Neuronal stem cell (in vitro differentiated cells): ENCODE measurements at regions not wholly inside any gene's neighbourhood (a gene's known extent, or its start where the extent isn't known, plus 50 kb on each side); places are given as distances from the start of the nearest gene placed in this dataset.

Experiments
- DNase-seq: peaks from one replicate; pipeline ENCODE4 v3.0.0-alpha.2; 2013; ENCODE audit warnings: low spot score
- H2AFZ ChIP-seq: one replicate; pipeline ENCODE4 v1.6.1; 2013; ENCODE audit warnings: mild to moderate bottlenecking, low read length, inconsistent platforms
- H2AK5ac ChIP-seq: 2 replicates; pipeline ENCODE4 v1.6.1; 2013; ENCODE audit warnings: low read depth, mild to moderate bottlenecking, inconsistent platforms, low read length, moderate library complexity, mixed read lengths
- H2BK120ac ChIP-seq: 2 replicates; pipeline ENCODE4 v1.6.1; 2013; ENCODE audit warnings: low read depth, mild to moderate bottlenecking, inconsistent platforms, low read length, moderate library complexity, mixed read lengths
- H2BK12ac ChIP-seq: one replicate; pipeline ENCODE4 v1.6.1; 2013; ENCODE audit warnings: low read length, inconsistent platforms
- H2BK15ac ChIP-seq: 2 replicates; pipeline ENCODE4 v1.6.1; 2013; ENCODE audit warnings: mild to moderate bottlenecking, low read length, inconsistent platforms, mixed read lengths
- H2BK5ac ChIP-seq: one replicate; pipeline ENCODE4 v1.6.1; 2013; ENCODE audit warnings: inconsistent platforms, mild to moderate bottlenecking, low read length, moderate library complexity
- H3K14ac ChIP-seq: one replicate; pipeline ENCODE4 v1.6.1; 2013; ENCODE audit warnings: low read length, inconsistent platforms
- H3K18ac ChIP-seq: 2 replicates; pipeline ENCODE4 v1.6.1; 2013; ENCODE audit warnings: low read length, inconsistent platforms
- H3K23ac ChIP-seq: 2 replicates; pipeline ENCODE4 v1.6.1; 2013; ENCODE audit warnings: low read depth, mild to moderate bottlenecking, mixed read lengths, low read length, inconsistent platforms; ENCODE audit not compliant: poor library complexity
- H3K27ac ChIP-seq: replicated peaks from 3 replicates; pipeline ENCODE4 v1.5.1; 2013; ENCODE audit warnings: low read length, inconsistent platforms
- H3K27me3 ChIP-seq, 3 experiments: 2 replicates each; pipeline ENCODE4 v1.6.1; 2013; ENCODE audit warnings: low read length in 3 of 3, mild to moderate bottlenecking in 2 of 3, inconsistent platforms in 1 of 3, low read depth in 1 of 3, mixed read lengths in 1 of 3, moderate library complexity in 1 of 3; ENCODE audit not compliant: control insufficient read depth in 3 of 3, insufficient read depth in 3 of 3
- H3K36me3 ChIP-seq, 2 donors: replicated peaks in 1 of 2; 2 replicates each; pipeline ENCODE4 v1.6.1; 2013; ENCODE audit warnings: low read length in 2 of 2; ENCODE audit not compliant: control insufficient read depth in 2 of 2, insufficient read depth in 2 of 2
- H3K4ac ChIP-seq: 2 replicates; pipeline ENCODE4 v1.6.1; 2013; ENCODE audit warnings: inconsistent platforms, mild to moderate bottlenecking, low read length, moderate library complexity
- H3K4me1 ChIP-seq, 2 donors: 1 replicate in 1 of 2; 2 replicates in 1 of 2; pipeline ENCODE4 v1.6.1; 2013; ENCODE audit warnings: low read length in 2 of 2, low read depth in 1 of 2; ENCODE audit not compliant: control insufficient read depth in 2 of 2, insufficient read depth in 1 of 2
- H3K4me2 ChIP-seq: one replicate; pipeline ENCODE4 v1.6.1; 2013; ENCODE audit warnings: mild to moderate bottlenecking, low read length, inconsistent platforms; ENCODE audit not compliant: insufficient read depth, poor library complexity, severe bottlenecking
- H3K4me3 ChIP-seq, 2 donors: 2 replicates each; pipeline ENCODE4 v1.5.1; 2013; ENCODE audit warnings: low read length in 2 of 2, mild to moderate bottlenecking in 2 of 2, inconsistent platforms in 1 of 2, moderate library complexity in 1 of 2
- H3K79me1 ChIP-seq: one replicate; pipeline ENCODE4 v1.6.1; 2013; ENCODE audit warnings: low read depth, mild to moderate bottlenecking, inconsistent platforms, low read length, moderate library complexity
- H3K9ac ChIP-seq: one replicate; pipeline ENCODE4 v1.6.1; 2013; ENCODE audit warnings: mild to moderate bottlenecking, low read depth, low read length, inconsistent platforms; ENCODE audit not compliant: poor library complexity
- H3K9me3 ChIP-seq, 2 donors: replicated peaks in 1 of 2; 2 replicates each; pipeline versions ENCODE3 to v1.6.1; 2013; ENCODE audit warnings: low read length in 2 of 2, mild to moderate bottlenecking in 2 of 2, inconsistent platforms in 1 of 2, low read depth in 1 of 2, mixed read lengths in 1 of 2, moderate library complexity in 1 of 2; ENCODE audit not compliant: control insufficient read depth in 2 of 2, insufficient read depth in 1 of 2
- H4K8ac ChIP-seq: one replicate; pipeline ENCODE4 v1.6.1; 2013; ENCODE audit warnings: low read depth, mild to moderate bottlenecking, inconsistent platforms, low read length, moderate library complexity
- H4K91ac ChIP-seq: one replicate; pipeline ENCODE4 v1.6.1; 2013; ENCODE audit warnings: low read length, low read depth, mild to moderate bottlenecking, inconsistent platforms; ENCODE audit not compliant: poor library complexity
- WGBS, 2 donors: extraction: QIAGEN DNeasy Blood & Tissue Kit; methylation state at CpG; one replicate each; pipeline ENCODE4 v1.1.7; 2013; ENCODE audit warnings: missing lambda C conversion rate in 2 of 2, mixed read lengths in 1 of 2; ENCODE audit not compliant: insufficient read length in 2 of 2, insufficient replicate concordance in 1 of 2; ENCODE audit errors: extremely low coverage in 2 of 2; 5-methylcytosine and 5-hydroxymethylcytosine counted together

DNA sequence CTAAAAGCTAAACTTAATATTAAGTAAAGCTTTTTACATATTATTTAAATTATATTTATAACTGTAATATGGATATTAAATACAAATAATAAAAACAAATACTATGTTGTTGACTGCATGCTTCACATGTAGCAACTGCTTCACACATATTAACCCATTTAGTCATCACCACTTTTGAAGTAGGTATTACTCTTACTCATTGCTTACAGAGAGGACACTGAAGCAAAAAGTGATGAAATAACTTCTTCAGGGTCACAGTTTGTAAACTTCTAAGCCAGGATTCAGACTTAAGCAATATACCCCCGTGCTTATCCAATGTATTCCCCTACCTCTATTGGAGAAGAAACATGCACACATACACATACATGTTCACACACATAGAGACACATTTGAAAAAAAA is 166.6 kb downstream of the DKK2 start:
- Histone ChIP-seq H2AK5ac (no peak overlapping the region), H3K4ac (no peak overlapping the region), H3K36me3 (no peaks in the 10 kb centered on the region), H3K14ac (no peak overlapping the region), H3K9ac (no peak overlapping the region), H2BK120ac (no peak overlapping the region), H3K18ac (no peak overlapping the region), H3K23ac (no peak overlapping the region), H3K4me1 (no peaks in the 10 kb centered on the region), H2AFZ (no peak overlapping the region), H4K8ac (no peak overlapping the region), H3K4me3 (no peak overlapping the region), H3K27me3 (no peaks in the 10 kb centered on the region), H3K4me2 (no peak overlapping the region), H2BK12ac (no peak overlapping the region), H2BK15ac (no peak overlapping the region), H3K27ac (no peak overlapping the region), H3K79me1 (no peaks in the 10 kb centered on the region), H4K91ac (no peak overlapping the region), H3K9me3 (no peaks in the 10 kb centered on the region), H2BK5ac (no peak overlapping the region)
- DNase-seq = no peak
- no CpG with 5 or more reads among the region's 1 CpG for WGBS, 2 donors

DNA sequence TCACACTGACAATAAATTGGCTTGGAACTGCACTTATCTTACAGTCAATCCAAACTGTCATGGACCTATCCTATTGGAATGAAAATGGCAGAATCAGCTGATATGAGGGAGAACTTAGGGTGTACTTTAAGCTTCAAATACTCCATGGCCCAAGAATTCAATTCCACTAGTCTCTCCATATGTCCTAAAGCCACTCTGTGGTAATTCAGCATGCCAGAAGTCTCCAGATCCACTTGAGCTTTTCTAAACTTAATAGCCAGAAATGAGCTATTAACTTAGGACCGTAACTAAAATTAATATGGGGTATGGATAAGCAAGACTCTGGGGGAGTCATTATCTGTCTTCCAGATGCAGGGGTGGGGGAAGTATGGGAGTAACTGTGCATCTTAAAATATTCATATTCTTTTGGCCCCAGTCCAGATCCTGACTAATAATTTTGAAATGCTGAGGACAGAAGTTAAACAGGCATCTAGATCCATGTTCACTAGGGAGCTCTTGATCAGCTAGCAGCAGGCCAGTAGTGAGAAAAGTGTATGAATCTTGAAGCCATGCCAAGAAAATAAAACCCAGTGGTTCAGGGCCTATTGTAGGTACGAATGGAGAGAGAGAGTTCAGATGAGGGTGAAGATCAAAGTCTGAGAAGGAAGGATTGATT is 167.6 kb downstream of the DKK2 start:
- Histone ChIP-seq H2BK12ac (no peak overlapping the region), H3K14ac (no peak overlapping the region), H2BK5ac (no peak overlapping the region), H3K9ac (no peak overlapping the region), H2AK5ac (no peak overlapping the region), H2AFZ (no peak overlapping the region), H3K4ac (no peak overlapping the region), H4K91ac (no peak overlapping the region), H3K9me3 (no peaks in the 10 kb centered on the region), H3K23ac (no peak overlapping the region), H3K79me1 (no peaks in the 10 kb centered on the region), H3K4me3 (no peak overlapping the region), H4K8ac (no peak overlapping the region), H2BK120ac (no peak overlapping the region), H3K4me1 (no peaks in the 10 kb centered on the region), H2BK15ac (no peak overlapping the region), H3K4me2 (no peak overlapping the region), H3K27ac (no peak overlapping the region), H3K36me3 (no peaks in the 10 kb centered on the region), H3K27me3 (no peaks in the 10 kb centered on the region), H3K18ac (no peak overlapping the region)
- no CpG with 5 or more reads among the region's 2 CpGs for WGBS, 2 donors
- DNase-seq = no peak

DNA sequence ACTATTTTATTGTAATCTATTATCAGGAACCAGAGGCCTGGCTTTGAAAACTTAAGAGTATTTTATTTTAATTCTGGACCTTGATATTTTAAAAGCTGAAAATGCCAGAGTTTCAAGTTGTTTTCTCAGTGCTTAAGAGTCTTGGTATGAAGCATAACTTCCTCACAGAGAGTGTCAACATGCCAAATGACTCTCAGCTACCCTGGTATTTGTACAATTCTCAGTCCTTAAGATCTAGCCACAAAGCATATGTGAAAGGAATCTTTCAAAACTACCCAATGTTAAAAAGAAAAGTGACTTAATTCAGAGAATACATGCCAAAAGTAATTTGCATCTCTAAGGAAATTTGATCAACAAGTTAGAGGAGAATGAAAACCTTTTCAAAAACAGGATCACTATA is 171.9 kb downstream of the DKK2 start:
- Histone ChIP-seq H2AFZ (no peak overlapping the region), H2BK12ac (no peak overlapping the region), H2BK5ac (no peak overlapping the region), H3K27ac (no peak overlapping the region), H3K14ac (no peak overlapping the region), H2AK5ac (no peak overlapping the region), H2BK15ac (no peak overlapping the region), H3K4ac (no peak overlapping the region), H3K23ac (no peak overlapping the region), H3K4me2 (no peak overlapping the region), H3K18ac (no peak overlapping the region), H3K4me1 (no peaks in the 10 kb centered on the region), H3K9ac (no peak overlapping the region), H4K91ac (no peak overlapping the region), H3K27me3 (no peaks in the 10 kb centered on the region), H3K4me3 (no peak overlapping the region), H3K9me3 (no peaks in the 10 kb centered on the region), H3K79me1 (no peaks in the 10 kb centered on the region), H4K8ac (no peak overlapping the region), H3K36me3 (no peaks in the 10 kb centered on the region), H2BK120ac (no peak overlapping the region)
- DNase-seq = no peak

DNA sequence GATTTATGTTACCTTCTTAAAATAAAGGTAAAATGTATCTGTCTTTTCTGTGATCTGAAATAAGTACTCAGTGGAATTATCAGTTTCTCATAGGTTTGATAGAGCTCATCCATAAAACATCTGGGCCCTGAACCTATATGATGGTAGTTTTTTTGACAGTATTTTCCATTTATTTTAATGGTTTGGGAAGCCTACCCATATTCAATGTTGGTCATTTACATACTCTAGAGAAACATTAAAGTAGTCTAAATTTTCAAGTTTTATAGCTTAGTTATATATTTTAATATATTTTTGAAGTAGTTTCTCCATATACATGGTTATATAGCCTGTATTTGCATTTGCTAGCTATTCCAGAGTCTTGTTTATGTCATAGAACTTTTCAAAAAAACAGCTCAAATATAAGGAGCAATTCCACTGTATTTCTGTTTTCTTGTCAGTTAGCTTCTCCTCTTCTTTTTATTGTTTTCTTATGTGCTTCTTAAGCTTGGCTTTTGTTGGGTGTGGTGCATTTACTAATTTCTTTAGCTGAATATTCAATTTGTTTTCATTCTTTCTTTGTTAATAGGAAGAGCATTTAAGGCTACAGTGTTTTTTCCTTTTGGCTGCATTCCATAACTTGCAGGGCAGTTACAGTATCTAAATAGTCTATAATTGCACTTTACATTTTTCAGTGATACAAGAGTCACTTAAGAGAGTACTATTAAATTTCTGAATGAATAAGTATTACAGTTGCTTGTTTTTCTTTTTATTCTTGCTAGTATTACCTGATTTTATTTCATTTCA is 181.4 kb downstream of the DKK2 start:
- Histone ChIP-seq H3K4me2 (no peak overlapping the region), H3K9ac (no peak overlapping the region), H3K79me1 (no peaks in the 10 kb centered on the region), H3K4ac (no peak overlapping the region), H2BK15ac (no peak overlapping the region), H3K23ac (no peak overlapping the region), H3K4me3 (no peak overlapping the region), H3K27ac (no peak overlapping the region), H3K27me3 (no peaks in the 10 kb centered on the region), H2AFZ (no peak overlapping the region), H2BK120ac (no peak overlapping the region), H3K36me3 (no peaks in the 10 kb centered on the region), H4K8ac (no peak overlapping the region), H2AK5ac (no peak overlapping the region), H3K4me1 (no peaks in the 10 kb centered on the region), H2BK12ac (no peak overlapping the region), H2BK5ac (no peak overlapping the region), H3K9me3 (no peaks in the 10 kb centered on the region), H3K18ac (no peak overlapping the region), H4K91ac (no peak overlapping the region), H3K14ac (no peak overlapping the region)
- DNase-seq = no peak
